K562 (cell line): ENCODE measurements at regions not wholly inside any gene's neighbourhood (a gene's known extent, or its start where the extent isn't known, plus 50 kb on each side); places are given as distances from the start of the nearest gene placed in this dataset.

Source experiments
- ATAC-seq: fragments of 200-7000 bp; cut with Tn5 transposase; 3 replicates; pipeline ENCODE4 v1.9.1; 2020; ENCODE audit warnings: moderate library complexity
- BruUV-seq: library from RNA; stranded (reverse); fragments of 400-500 nt; replicated peaks from 2 replicates; lab custom pipeline; 2021; lab: Mats Ljungman, UMichigan
- CTCF ChIA-PET: fragments of 300-600 bp; formaldehyde crosslinking; extraction: SDS; loops from one replicate; lab custom pipeline; 2021; ENCODE audit warnings: low intra/inter-chr PET ratio; lab: Yijun Ruan, JAX
- POLR2A ChIA-PET: fragments of 300-600, 350-650 bp; sonication (Branson Sonifier 250); formaldehyde crosslinking; extraction: SDS; loops from one replicate; lab custom pipeline; 2021; ENCODE audit warnings: antibody characterized with exemption, inconsistent platforms; lab: Yijun Ruan, JAX
- DNase-seq, 4 experiments: peaks; one replicate each; pipeline versions ENCODE4 v3.0.0 to v3.0.0-alpha.2; 2011 to 2018; ENCODE audit warnings: low spot score in 3 of 4, mixed read lengths in 3 of 4; ENCODE audit errors: extremely low read depth in 1 of 4
- FAIRE-seq: peaks from 2 replicates; lab custom pipeline; 2011; peaks lifted over from hg19 to GRCh38; lab: Jason Lieb, UNC
- H2AFZ ChIP-seq: 2 replicates; pipeline ENCODE4 v1.6.0; 2011; ENCODE audit warnings: low read depth, low read length, control low read depth, inconsistent platforms
- H3K27ac ChIP-seq: fragments of 200-600 bp; 3 replicates; pipeline ENCODE4 v1.8.0; 2011; ENCODE audit warnings: low read depth, mild to moderate bottlenecking, control low read depth, inconsistent platforms, low read length, moderate library complexity, mixed read lengths; ENCODE audit errors: extremely low read depth
- H3K27me3 ChIP-seq, 2 experiments: fragments of 300-600 bp in 1 of 2; 2 replicates in 1 of 2; 3 replicates in 1 of 2; pipeline versions ENCODE4 v1.6.0 to v1.8.0; 2011; ENCODE audit warnings: inconsistent platforms in 2 of 2, low read length in 2 of 2, mild to moderate bottlenecking in 1 of 2, mixed read lengths in 1 of 2, moderate library complexity in 1 of 2; ENCODE audit not compliant: control insufficient read depth in 2 of 2, insufficient read depth in 2 of 2
- H3K36me3 ChIP-seq: fragments of 300-600 bp; 3 replicates; pipeline ENCODE4 v1.8.0; 2011; ENCODE audit warnings: mild to moderate bottlenecking, low read length, inconsistent platforms; ENCODE audit not compliant: control insufficient read depth, insufficient read depth
- H3K4me1 ChIP-seq, 2 experiments: fragments of 200-600 bp in 1 of 2; replicated peaks in 1 of 2; 2 replicates in 1 of 2; 3 replicates in 1 of 2; pipeline versions ENCODE4 v1.5.1 to v1.8.0; 2011; ENCODE audit warnings: inconsistent platforms in 2 of 2, low read length in 2 of 2, mild to moderate bottlenecking in 1 of 2, mixed read lengths in 1 of 2, moderate library complexity in 1 of 2; ENCODE audit not compliant: control insufficient read depth in 2 of 2, insufficient read depth in 2 of 2
- H3K4me2 ChIP-seq: 2 replicates; pipeline ENCODE4 v1.6.1; 2011; ENCODE audit warnings: low read length, control low read depth, inconsistent platforms, mixed read lengths; ENCODE audit not compliant: insufficient read depth
- H3K4me3 ChIP-seq: fragments of 200-600 bp; sonication (generic), shearing (Covaris generic); 2 replicates; pipeline ENCODE4 v1.5.1; 2016; ENCODE audit warnings: control low read depth, inconsistent platforms
- H3K79me2 ChIP-seq: fragments of 200-600 bp; 3 replicates; pipeline ENCODE4 v1.8.0; 2011; ENCODE audit warnings: low read length, inconsistent platforms; ENCODE audit not compliant: control insufficient read depth, insufficient read depth
- H3K9ac ChIP-seq, 2 experiments: 2 replicates each; pipeline versions ENCODE4 v1.6.0 to v1.6.1; 2011; ENCODE audit warnings: low read depth in 2 of 2, low read length in 2 of 2, control low read depth in 1 of 2, inconsistent platforms in 1 of 2, mild to moderate bottlenecking in 1 of 2, mixed read lengths in 1 of 2; ENCODE audit not compliant: insufficient read depth in 1 of 2
- H3K9me1 ChIP-seq: one replicate; pipeline ENCODE4 v1.6.0; 2011; ENCODE audit warnings: inconsistent platforms, mild to moderate bottlenecking, low read length, moderate library complexity; ENCODE audit not compliant: control insufficient read depth, insufficient read depth
- H3K9me3 ChIP-seq: replicated peaks from 2 replicates; pipeline ENCODE4 v1.5.1; 2011; ENCODE audit warnings: low read depth, low read length, inconsistent platforms; ENCODE audit not compliant: control insufficient read depth, insufficient read depth
- H4K20me1 ChIP-seq: replicated peaks from 2 replicates; pipeline ENCODE4 v1.6.1; 2011; ENCODE audit warnings: low read length, inconsistent platforms, mixed read lengths; ENCODE audit not compliant: control insufficient read depth, insufficient read depth
- MAX ChIP-seq: sonication (generic); formaldehyde crosslinking; IDR thresholded peaks from 2 replicates; pipeline ENCODE4 v1.9.0; 2022; ENCODE audit warnings: mild to moderate bottlenecking, missing genetic modification reagents
- MYNN ChIP-seq, 2 experiments: sonication (generic); formaldehyde crosslinking in 1 of 2; IDR thresholded peaks; 2 replicates each; pipeline versions ENCODE4 v1.5.0 to v1.6.1; 2016 to 2020; ENCODE audit warnings: antibody characterized with exemption in 1 of 2, missing genetic modification reagents in 1 of 2
- NR3C1 ChIP-seq: sonication (generic); formaldehyde crosslinking; IDR thresholded peaks from 2 replicates; pipeline ENCODE4 v1.8.1; 2022; ENCODE audit warnings: missing genetic modification reagents
- RBM39 ChIP-seq: fragments of 200-400 bp; formaldehyde crosslinking; optimal IDR thresholded peaks from 2 replicates; pipeline ENCODE3; 2018; ENCODE audit warnings: low read depth, low read length
- TAL1 ChIP-seq: fragments of 450-650 bp; IDR thresholded peaks from 2 replicates; pipeline ENCODE4 v1.6.1; 2016; ENCODE audit warnings: mild to moderate bottlenecking
- ZKSCAN1 ChIP-seq: fragments of 150-350 bp; IDR thresholded peaks from 2 replicates; pipeline ENCODE4 v1.6.1; 2016; ENCODE audit warnings: low read depth, low read length
- ZNF121 ChIP-seq: sonication (generic); formaldehyde crosslinking; conservative IDR thresholded peaks from 2 replicates; pipeline ENCODE4 v1.8.0; 2022; ENCODE audit warnings: missing genetic modification reagents
- WGBS: fragments of 100-300 bp; shearing (Covaris generic); methylation state at CpG from one replicate; pipeline ENCODE4 v1.1.6; 2016; ENCODE audit warnings: low coverage, mixed read lengths; ENCODE audit not compliant: insufficient coverage; ENCODE audit errors: missing lambda C conversion rate; 5-methylcytosine and 5-hydroxymethylcytosine counted together
- in situ Hi-C: fragments of 300-500 bp; cut with MboI; formaldehyde crosslinking; loops from 4 replicates; pipeline ENCODE4 v1.15.0; 2018; ENCODE audit warnings: inconsistent platforms, mixed read lengths
- intact Hi-C: fragments of 100-400 bp; cut with micrococcal nuclease; formaldehyde crosslinking; loops from 2 replicates; pipeline ENCODE4 v1.14.2; 2022

- Histone ChIP-seq H3K9ac (no peak overlapping the region), H3K27ac (no peak overlapping the region), H3K36me3 (no peaks in the 10 kb centered on the region), H3K4me3 (no peak overlapping the region), H3K27me3 (no peaks in the 10 kb centered on the region), H3K9me1 (no peaks in the 10 kb centered on the region), H3K4me2 (no peak overlapping the region), H3K79me2 (no peaks in the 10 kb centered on the region), H3K9me3 (no peaks in the 10 kb centered on the region), H4K20me1 (no peaks in the 10 kb centered on the region), H2AFZ (no peak overlapping the region), H3K4me1 (no peaks in the 10 kb centered on the region)
- POLR2A ChIA-PET, result no interaction called here
- ATAC-seq, result no peak
- no TSS peak for BruUV-seq
- CTCF ChIA-PET, result no interaction called here
- intact Hi-C loops (no loop called here), in situ Hi-C loops (no loop called here)
- WGBS, result 0% methylated on average over 1 of the region's 1 CpG
- FAIRE-seq, result no peak
- DNase-seq, result no peak
- TF ChIP-seq TAL1 (no peak), ZNF121 (CRISPR knock-in tag) (no peak), RBM39 (no peak), MYNN (IDR thresholded peaks at IDR 0.05) (no peak), MYNN (CRISPR knock-in tag; IDR thresholded peaks at IDR 0.05) (no peak), MAX (CRISPR knock-in tag) (no peak), NR3C1 (CRISPR knock-in tag) (no peak), ZKSCAN1 (no peak)
- TF ChIP-seq, all 486 proteins: peak for 0
Observed at GRCh38 chr2:23041443-23041842, 343.5 kb upstream of the KLHL29 start.
